HEK293 (cell line): ENCODE measurements at regions not wholly inside any gene's neighbourhood (a gene's known extent, or its start where the extent isn't known, plus 50 kb on each side); places are given as distances from the start of the nearest gene placed in this dataset.

ENCODE experiments used
- GFI1B ChIP-seq: fragments of 450-650 bp; formaldehyde crosslinking; IDR thresholded peaks from 2 replicates; pipeline ENCODE4 v1.5.1; 2016; ENCODE audit warnings: missing biosample characterization, missing genetic modification characterization
- KLF1 ChIP-seq: fragments of 450-650 bp; formaldehyde crosslinking; IDR thresholded peaks from 2 replicates; pipeline ENCODE4 v1.5.1; 2016; ENCODE audit warnings: missing biosample characterization, missing genetic modification characterization
- PATZ1 ChIP-seq: fragments of 450-650 bp; formaldehyde crosslinking; IDR thresholded peaks from 2 replicates; pipeline ENCODE4 v1.5.1; 2016; ENCODE audit warnings: missing biosample characterization, missing genetic modification characterization

GRCh38 chr22:27433099-27433498 is 368.5 kb downstream of the MN1 start:
- TF ChIP-seq GFI1B (tag by site-specific recombination) (no peak), KLF1 (tag by site-specific recombination) (no peak), PATZ1 (tag by site-specific recombination) (no peak)
